HEK293 (cell line): ENCODE measurements at regions not wholly inside any gene's neighbourhood (a gene's known extent, or its start where the extent isn't known, plus 50 kb on each side); places are given as distances from the start of the nearest gene placed in this dataset.

Experiments used
- CTCF ChIP-seq: fragments of 450-650 bp; formaldehyde crosslinking; IDR thresholded peaks from 2 replicates; pipeline ENCODE4 v1.5.1; 2016; ENCODE audit warnings: missing biosample characterization, missing genetic modification characterization
- HOXC10 ChIP-seq: sonication (generic); formaldehyde crosslinking; IDR thresholded peaks from 2 replicates; pipeline ENCODE4 v1.8.1; 2023; ENCODE audit warnings: mild to moderate bottlenecking, missing genetic modification reagents
- MYNN ChIP-seq: fragments of 450-650 bp; formaldehyde crosslinking; IDR thresholded peaks from 2 replicates; pipeline ENCODE4 v1.5.1; 2016; ENCODE audit warnings: missing biosample characterization, missing genetic modification characterization, borderline replicate concordance
- PRDM1 ChIP-seq: fragments of 450-650 bp; formaldehyde crosslinking; IDR thresholded peaks from 2 replicates; pipeline ENCODE4; 2016; ENCODE audit warnings: missing biosample characterization, missing genetic modification characterization
- ZBTB44 ChIP-seq: fragments of 450-650 bp; IDR thresholded peaks from 2 replicates; pipeline ENCODE4 v1.5.1; 2018; ENCODE audit warnings: missing biosample characterization, mild to moderate bottlenecking, missing genetic modification characterization
- ZNF362 ChIP-seq: fragments of 450-650 bp; formaldehyde crosslinking; IDR thresholded peaks from 2 replicates; pipeline ENCODE4 v1.5.1; 2016; ENCODE audit warnings: missing biosample characterization, missing genetic modification characterization
- ZNF639 ChIP-seq: fragments of 450-650 bp; formaldehyde crosslinking; IDR thresholded peaks from 2 replicates; pipeline ENCODE4 v1.5.1; 2016; ENCODE audit warnings: missing biosample characterization, missing genetic modification characterization
- ZNF704 ChIP-seq: fragments of 450-650 bp; formaldehyde crosslinking; IDR thresholded peaks from 2 replicates; pipeline ENCODE4 v1.5.1; 2016; ENCODE audit warnings: missing biosample characterization, missing genetic modification characterization
- ZSCAN30 ChIP-seq: fragments of 450-650 bp; IDR thresholded peaks from 2 replicates; pipeline ENCODE4 v1.5.1; 2018; ENCODE audit warnings: missing biosample characterization, mild to moderate bottlenecking, missing genetic modification characterization, moderate library complexity

GRCh38 chr3:157939166-157939565 is 167.1 kb downstream of the SHOX2 start:
- no peak for TF ChIP-seq ZNF704
- TF ChIP-seq CTCF (tag by site-specific recombination), result no peak
- TF ChIP-seq ZNF362 (tag by site-specific recombination), result no peak
- TF ChIP-seq ZBTB44 (tag by site-specific recombination), result no peak
- TF ChIP-seq ZSCAN30 (tag by site-specific recombination), result no peak
- no peak for TF ChIP-seq HOXC10 (CRISPR knock-in tag)
- no peak for TF ChIP-seq MYNN (tag by site-specific recombination)
- TF ChIP-seq PRDM1, result no peak
- TF ChIP-seq ZNF639 (tag by site-specific recombination), result no peak
